ENCODE measurements at regions not wholly inside any gene's neighbourhood (a gene's known extent, or its start where the extent isn't known, plus 50 kb on each side); places are given as distances from the start of the nearest gene placed in this dataset.

- TF ChIP-seq CTCF (IDR thresholded peaks at IDR 0.05; ENCODE audit: low read depth, low read length, poor library complexity, severe bottlenecking): no peak
- TF ChIP-seq EZH2phosphoT487 (IDR thresholded peaks at IDR 0.05; ENCODE audit: borderline replicate concordance, low read length): no peak
Observed at GRCh38 chr6:33929575-33930288, 125.9 kb upstream of the MLN start.
